Prostate gland (tissue), 2 donors: ENCODE measurements at regions not wholly inside any gene's neighbourhood (a gene's known extent, or its start where the extent isn't known, plus 50 kb on each side); places are given as distances from the start of the nearest gene placed in this dataset.

ENCODE experiments used
- POLR2A ChIP-seq: fragments of 450-650 bp; IDR thresholded peaks from one replicate; pipeline ENCODE4 v1.6.1; 2016; ENCODE audit warnings: antibody characterized with exemption, mild to moderate bottlenecking
- TF ChIP-seq, protein P1 (sequence below), 4 experiments: fragments of 200-600 bp in 2 of 4; fragments of 450-650 bp in 2 of 4; sonication (generic) in 2 of 4; IDR thresholded peaks; 1 replicate in 3 of 4; 2 replicates in 1 of 4; pipeline ENCODE4 v1.5.1; 2016 to 2019; ENCODE audit warnings: antibody characterized with exemption in 4 of 4, mild to moderate bottlenecking in 2 of 4, moderate library complexity in 2 of 4

DNA sequence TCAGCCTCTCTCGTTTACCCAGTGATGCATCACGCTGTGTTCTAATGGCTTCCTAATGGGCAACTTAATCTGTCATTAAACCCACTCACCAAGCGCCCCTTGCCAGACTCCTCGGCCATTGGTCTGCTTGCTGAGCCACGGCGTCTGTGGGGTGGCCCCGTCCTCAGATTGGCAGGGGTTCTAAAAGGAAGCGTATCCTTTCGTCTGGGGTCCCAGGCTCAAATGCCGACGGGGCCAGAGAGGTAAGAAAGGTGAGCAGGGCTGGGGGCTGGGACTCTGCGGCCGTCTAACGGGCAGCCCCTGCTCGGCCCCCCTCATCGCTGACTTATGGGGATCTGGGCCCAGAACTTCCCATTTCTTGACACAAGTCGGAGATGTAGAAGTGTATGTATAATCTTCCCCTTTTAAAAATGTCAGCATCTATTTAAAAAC, 315.1 kb upstream of the PROK2 start:
- TF ChIP-seq, protein P1, sequence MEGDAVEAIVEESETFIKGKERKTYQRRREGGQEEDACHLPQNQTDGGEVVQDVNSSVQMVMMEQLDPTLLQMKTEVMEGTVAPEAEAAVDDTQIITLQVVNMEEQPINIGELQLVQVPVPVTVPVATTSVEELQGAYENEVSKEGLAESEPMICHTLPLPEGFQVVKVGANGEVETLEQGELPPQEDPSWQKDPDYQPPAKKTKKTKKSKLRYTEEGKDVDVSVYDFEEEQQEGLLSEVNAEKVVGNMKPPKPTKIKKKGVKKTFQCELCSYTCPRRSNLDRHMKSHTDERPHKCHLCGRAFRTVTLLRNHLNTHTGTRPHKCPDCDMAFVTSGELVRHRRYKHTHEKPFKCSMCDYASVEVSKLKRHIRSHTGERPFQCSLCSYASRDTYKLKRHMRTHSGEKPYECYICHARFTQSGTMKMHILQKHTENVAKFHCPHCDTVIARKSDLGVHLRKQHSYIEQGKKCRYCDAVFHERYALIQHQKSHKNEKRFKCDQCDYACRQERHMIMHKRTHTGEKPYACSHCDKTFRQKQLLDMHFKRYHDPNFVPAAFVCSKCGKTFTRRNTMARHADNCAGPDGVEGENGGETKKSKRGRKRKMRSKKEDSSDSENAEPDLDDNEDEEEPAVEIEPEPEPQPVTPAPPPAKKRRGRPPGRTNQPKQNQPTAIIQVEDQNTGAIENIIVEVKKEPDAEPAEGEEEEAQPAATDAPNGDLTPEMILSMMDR (IDR thresholded peaks at IDR 0.05), result no peak
- no peak for TF ChIP-seq POLR2A
